GM18870 (cell line): ENCODE measurements at regions not wholly inside any gene's neighbourhood (a gene's known extent, or its start where the extent isn't known, plus 50 kb on each side); places are given as distances from the start of the nearest gene placed in this dataset.
"Not testable (repeated sequence)": the region's sequence is repeated elsewhere in the genome, so short reads cannot be mapped to it uniquely, and the experiment has no call there.

Source experiments
- ATAC-seq: cut with Tn5 transposase; IDR thresholded peaks from one replicate; pipeline ENCODE4 v1.9.1; 2021; ENCODE audit warnings: moderate library complexity; ENCODE audit not compliant: unreplicated experiment

DNA sequence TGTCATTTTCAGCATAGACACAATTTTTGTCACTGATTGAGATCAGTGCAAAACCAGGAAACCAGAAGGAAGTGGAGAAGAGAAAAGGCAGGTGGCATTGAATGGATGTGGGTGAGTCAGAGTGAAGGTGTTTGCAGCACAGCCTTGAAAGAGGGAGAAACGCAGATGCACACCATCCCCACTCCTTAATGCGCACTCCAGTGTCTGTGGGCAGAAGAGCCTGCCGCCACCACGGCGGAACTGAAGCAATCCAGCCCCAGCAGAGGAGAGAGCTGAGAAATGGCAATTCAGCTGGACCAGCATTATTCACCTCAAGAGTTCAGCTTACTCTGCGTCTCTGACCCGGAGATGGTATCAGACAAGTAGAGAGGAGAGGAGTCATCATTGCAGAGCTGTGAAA, 393.1 kb upstream of the FRG1 start:
- no peak for ATAC-seq

DNA sequence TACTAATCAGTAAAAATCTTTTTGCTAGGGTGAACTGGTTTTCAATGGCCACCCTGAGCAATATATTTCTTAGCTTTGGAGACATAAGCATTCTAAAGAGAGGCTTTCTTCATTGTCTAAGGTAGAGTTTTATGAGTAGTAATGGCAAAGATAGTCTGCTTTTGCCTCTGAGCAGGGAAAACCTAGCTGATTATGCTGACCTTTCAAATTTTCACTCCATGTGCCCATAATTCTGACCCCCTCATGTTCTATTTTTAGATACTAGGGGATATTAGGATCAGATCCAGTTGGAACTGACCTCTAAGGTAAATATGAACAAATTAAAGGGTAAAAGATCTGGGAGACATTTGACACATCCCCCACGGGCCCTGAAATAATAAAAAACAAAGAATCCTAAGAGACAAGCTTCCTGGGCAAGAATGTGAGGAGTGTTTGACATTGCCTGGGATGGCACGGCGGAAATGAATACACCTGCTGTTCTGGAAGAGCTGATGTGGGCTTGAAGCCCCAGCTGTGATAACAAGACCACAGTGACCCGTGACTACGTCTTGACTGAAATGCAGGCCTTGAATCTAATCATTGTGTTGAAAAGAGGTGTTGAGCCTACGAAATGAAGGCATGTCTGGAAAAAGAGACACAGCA, 392.1 kb upstream of the FRG1 start:
- ATAC-seq = no peak

DNA sequence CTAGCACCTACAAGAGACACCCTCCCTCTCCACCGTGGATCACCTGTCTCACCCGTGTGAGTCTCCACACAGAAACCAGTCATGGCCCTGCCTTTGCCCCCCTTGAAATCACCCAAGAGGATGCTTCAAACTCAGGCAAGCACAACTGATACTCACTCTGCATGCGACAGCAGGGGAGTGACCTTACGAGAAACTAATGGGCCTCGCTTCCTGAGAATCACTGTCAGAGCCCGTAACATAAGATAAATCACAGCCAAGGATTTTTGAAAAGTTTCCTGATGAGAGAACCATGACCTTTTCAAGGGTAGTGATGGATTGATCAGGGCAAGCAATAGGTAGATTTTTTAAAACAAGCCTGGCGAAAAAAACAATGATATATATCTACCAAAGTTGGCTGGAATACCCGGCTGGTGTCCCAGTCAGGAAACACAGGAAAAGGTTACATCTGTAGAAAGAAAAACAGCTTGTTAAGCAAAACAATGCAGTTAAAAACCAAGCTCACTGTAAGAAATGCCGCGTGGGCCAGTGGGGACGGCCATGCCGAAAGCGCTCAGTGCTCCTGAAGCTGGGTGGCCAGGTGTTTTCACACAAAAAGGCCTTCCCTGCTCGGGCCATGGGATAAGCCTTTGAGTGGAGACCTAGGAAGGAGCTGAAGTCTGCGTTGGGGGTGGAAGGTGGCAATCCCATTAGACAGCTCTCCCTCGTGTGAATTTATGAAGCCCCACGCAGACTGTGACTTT, 388.6 kb upstream of the FRG1 start:
- ATAC-seq = not testable (repeated sequence)

DNA sequence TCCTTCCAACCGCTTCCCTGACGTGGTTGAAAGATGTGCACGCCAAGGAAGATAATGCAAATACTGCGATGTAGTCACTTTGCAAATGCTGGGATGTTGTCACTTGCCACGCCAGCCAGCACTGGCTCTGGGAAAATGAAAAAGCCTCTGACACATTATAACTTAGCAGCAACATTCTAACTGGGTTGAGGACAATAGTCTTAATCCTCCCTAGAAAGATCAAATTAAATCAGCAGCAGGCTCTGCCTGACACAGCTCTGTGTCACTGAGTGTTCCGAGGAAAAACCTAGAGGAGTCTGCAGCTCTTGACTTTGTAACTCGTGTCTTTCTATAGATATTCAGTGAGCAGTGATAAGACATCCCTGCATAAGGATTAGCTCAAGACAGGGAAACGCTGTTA, 380.1 kb upstream of the FRG1 start:
- not testable (repeated sequence) for ATAC-seq

DNA sequence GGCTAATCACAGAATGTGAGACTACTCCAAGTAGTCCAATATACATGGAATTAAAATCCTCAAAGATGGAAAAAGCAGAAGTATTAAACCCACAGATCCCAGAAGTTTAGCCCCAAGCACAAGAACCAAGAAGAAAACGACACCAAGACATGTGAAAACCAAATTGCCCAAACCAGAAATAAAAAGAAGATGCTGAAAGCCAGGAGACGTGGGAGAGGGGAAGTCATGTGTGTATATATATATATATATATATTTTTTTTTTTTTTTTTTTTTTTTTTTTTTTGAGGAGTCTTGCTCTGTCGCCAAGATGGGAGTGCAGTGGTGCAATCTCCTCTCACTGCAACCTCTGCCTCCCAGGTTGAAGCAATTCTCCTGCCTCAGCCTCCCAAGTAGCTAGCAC, 376.9 kb upstream of the FRG1 start:
- ATAC-seq = not testable (repeated sequence)

DNA sequence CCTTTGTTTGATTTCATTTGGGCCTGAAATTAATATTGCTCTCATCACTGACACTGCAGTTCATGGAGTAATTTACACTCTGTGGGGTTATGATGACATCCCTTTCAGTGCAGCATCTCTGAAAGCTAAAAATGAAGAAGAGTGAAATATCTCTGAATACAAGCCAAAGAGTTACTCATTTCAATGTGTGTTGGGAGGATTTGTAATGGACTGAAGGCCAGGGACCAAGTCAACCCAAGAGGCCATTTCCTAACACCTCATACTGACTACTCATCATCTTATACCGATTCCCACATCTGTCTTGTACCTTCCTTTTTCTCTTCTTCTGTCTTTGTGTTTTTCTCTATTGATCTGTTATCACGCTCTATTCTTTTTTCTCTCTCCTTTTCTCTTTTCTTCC, 374.4 kb upstream of the FRG1 start:
- not testable (repeated sequence) for ATAC-seq

DNA sequence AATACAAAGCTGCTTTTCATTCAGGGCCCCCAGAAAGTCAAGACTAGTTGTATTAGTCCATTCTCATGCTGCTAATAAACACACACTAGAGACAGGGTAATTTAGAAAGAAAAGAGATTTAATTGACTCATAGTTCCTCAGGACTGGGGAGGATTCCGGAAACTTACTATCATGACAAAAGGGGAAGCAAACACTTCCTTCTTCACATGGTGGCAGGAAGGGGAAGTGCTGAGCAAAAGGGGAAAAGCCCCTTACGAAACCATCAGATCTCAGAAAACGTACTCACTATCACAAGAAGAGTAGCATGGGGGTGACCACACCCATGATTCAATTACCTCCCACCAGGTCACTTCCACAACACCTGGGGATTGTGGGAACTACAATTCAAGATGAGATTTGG, 373.8 kb upstream of the FRG1 start:
- not testable (repeated sequence) for ATAC-seq

DNA sequence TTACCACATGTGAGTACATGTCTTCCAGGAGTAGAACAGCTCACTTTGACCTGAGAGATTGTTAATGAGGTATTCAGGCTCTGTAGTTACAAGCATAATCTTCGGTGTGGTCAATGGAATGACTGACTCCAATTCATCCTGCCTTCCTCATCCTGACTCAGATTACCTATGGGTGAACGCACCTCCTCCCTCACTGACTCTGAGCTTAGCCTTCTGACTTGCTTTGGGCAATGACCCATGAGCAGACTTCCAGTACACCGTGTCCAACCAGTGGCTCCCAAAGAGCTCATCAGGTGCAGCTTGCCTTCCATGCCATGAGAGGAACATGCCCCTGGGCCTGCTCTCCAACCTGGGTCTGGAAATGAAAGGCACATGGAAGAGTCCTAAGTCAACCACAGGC, 361.0 kb upstream of the FRG1 start:
- ATAC-seq = not testable (repeated sequence)

DNA sequence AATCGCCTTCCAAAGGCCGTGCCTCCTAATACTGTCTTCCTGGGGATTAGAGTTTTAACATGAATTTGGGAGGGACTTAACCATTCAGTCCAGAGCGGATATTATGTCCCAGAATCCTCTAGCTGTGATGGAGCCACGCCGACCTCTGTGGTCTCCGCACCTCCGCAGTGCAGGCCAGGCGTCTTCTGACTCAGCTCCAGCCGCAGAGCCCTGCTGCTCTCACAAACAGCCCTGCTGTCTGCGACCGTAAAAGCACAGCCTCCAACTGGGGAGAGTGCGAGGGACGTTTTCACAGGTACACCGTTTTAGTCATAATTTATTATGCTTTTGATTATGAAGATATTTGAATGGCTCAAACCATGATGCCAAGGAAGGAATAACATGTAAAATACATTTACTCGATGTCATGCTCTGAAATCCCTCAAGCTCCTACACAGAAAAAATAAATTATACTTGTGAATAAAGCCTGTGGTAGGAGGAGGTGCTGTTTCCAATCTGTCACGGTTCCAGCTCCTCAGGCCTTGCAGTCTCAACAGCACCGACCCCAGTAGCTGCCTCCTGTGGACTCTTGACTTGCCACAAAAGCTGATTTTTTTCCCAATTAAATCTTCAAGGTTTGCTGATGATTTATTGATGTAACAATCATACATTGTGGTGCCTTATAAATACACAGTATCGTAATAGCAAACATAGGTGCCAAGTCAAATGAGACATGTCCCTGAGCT, 353.6 kb upstream of the FRG1 start:
- not testable (repeated sequence) for ATAC-seq

DNA sequence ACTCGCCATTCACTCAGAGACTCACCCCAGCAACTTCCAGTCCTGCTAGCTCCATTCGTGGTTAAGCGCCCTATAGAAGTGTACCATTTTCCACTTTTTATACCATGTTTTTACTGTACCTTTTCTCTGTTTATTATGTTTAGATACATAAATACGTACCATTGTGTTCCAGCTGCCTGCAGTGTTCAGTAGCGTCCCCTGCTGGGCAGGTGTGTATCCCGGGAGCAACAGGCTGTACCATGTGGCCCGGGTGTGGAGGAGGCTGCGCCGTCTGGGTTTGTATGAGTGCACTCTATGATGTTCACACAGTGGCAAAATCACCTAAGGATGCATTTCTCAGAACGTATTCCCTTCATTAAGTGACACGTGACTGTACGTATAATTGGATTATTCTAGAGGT, 351.5 kb upstream of the FRG1 start:
- not testable (repeated sequence) for ATAC-seq

DNA sequence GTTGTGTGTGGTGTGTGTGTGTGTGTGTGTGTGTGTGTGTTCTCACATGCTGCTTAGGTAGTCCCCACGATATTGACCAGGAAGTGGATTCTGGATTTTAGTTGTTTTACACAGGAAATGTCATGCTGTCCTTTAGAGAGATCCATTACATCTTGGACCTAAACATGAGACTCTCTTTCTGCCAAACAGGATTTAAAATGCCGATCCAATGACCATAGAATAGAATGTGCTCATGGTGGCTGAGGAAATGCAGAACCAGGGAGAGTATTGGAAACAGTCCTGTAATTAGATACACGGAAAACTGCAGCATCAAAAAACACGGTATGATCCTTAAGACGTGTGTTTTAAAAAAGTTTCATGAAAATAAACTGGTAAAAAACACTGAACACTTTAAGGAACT, 347.8 kb upstream of the FRG1 start:
- no peak for ATAC-seq

DNA sequence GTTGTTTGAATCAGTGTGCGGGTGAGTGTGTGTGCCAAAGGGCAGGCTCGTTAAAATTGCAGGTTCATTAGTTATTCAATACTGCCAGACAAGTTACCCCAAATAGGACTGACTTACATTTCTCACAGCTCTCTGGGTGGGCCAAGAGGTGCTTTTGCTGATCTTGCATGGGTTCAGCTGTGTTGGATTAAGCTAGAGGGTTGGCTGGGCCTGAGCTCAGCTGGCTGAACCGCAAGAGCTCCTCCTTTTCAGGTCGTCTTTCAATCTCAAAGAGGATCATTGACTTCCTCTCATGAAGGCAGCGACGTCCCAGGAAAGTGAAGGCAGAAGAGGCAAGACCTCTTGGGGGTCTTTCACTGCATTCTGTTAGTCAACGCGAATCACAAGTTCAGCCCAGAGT, 343.3 kb upstream of the FRG1 start:
- ATAC-seq = no peak

DNA sequence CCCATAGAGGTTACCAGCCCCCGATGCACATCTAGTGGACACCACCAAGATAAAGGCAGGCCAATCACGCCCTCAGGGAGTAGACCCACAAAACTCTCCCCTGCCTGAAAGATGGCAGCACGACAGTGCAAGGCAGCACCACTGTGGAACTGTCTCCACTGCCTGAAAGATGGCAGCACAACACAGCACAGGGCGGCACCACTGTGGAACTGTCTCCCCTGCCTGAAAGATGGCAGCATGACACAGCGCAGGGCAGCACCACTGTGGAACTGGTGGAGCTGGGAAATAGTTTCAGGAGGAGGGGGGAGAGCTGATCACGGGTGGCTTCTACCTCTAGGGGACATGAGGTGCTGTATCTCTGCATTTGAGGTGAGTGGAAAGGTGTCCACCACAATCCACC, 340.4 kb upstream of the FRG1 start:
- ATAC-seq = no peak

DNA sequence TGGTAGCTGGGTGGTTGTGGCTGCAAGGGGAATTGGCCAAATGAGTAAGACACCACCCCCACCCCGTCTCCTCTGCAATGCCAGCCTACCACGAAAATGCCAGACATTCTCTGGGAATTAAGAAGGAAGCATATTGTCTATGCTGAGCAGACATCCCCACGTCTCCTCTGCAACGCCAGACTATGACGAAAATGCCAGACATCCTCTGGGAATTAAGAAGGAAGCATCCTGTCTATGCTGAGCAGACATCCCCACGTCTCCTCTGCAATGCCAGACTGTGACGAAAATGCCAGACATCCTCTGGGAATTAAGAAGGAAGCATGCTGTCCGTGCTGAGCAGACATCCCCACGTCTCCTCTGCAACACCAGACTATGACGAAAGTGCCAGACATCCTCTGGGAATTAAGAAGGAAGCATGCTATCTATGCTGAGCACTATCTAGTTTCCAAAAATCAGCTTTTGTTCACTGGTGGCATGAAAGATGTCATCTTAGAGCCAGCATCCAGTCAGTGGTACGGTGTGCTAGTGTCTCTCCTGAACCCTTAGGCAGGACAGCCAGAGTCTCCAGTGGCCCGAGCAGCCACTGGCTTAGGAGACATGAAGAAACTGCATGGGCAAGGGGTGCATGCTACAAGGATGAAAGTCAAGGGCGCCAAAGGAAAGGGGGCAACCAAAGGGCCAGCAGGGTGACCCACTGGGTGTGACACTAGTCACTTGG, 339.8 kb upstream of the FRG1 start:
- no peak for ATAC-seq

DNA sequence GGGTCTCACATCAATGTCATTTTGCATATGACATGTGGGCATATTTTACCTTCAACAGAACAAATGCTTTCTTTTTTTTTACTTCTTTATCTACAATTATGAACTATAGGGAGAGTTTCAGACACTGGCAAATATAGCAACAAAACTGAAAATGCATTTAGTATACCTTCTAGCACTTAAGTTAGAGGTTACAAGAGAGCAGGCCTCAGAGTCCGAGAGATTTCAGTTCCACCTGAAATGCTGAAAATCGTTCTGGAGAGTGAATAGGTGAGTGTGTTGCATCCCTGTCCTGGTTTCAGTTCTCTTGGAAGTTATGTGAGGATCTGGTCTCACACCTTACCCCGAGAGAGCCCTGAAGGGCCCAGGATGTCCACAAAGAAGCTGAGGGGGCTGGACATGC, 337.8 kb upstream of the FRG1 start:
- not testable (repeated sequence) for ATAC-seq

DNA sequence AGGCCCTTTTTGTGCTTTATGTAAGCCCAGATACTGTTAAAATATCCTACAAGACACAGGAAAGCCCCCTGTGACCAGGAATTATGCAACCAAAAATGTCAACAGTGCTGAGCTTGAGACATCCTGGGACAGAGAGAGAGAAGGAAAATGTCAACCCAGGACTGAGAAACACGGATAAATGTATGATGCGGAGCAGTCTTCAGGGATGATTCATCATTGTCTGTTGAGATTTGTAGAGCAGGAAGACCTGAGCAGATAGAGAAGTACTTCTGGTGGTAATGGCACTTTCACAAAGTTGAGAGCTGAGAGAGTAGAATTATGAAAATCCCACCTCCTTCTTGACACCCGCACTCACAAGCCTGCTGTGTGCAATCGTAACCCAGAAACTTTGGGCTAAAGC, 330.1 kb upstream of the FRG1 start:
- ATAC-seq = not testable (repeated sequence)

DNA sequence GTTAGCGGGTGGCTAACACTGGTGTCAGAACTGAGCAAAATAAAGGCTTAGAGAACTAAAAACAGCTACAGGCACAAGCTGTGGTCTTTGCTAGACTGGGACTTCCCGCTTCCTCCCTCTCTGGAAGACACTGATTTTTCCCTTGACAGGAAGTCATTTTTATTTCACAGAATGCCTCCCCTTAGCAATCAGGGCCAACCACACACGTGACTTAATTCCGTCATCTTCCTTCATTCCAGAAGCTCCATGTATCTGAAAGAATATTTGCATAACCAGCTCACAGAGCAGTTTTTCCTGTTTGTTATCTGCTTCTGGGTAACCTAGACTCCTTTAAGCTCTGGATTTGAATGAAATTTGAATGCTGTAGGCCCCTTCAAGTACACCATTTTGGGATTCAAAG, 327.5 kb upstream of the FRG1 start:
- no peak for ATAC-seq

DNA sequence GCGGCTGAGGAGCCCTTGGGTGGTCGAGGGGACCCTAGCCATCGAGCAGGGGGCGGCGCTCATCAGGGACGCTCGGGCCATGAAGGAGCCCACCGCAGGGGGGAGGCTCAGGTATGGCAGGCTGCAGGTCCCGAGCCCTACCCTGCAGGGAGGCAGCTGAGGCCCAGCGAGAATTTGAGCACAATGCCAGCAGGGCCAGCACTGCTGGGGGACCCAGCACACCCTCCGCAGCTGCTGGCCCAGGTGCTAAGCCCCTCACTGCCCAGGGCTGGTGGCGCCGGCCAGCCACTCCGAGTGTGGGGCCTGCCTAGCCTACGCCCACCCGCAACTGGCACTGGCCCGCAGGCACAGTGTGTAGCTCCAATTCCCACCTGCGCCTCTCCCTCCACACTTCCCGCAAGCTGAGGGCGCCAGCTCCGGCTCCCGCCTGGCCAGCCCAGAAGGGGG, 325.4 kb upstream of the FRG1 start:
- no peak for ATAC-seq

DNA sequence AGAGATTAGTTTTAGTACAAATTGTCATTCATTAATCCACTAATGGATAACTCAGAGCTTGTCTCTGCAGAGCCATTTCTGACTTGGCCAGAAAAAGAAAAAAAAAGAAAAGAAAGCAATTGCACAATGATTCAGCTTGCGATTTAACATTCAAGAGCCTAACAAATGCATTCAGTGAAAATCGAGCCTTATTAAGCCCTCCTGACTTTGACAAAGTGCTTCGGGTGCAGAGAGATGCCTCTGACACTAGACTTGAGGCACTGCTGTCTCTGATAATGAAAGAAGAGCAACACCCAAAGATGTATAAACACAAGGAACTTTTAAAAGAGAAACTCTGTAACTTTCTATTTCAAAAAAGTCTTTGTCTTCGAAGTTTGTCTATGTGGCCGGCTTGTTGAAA, 322.9 kb upstream of the FRG1 start:
- not testable (repeated sequence) for ATAC-seq

DNA sequence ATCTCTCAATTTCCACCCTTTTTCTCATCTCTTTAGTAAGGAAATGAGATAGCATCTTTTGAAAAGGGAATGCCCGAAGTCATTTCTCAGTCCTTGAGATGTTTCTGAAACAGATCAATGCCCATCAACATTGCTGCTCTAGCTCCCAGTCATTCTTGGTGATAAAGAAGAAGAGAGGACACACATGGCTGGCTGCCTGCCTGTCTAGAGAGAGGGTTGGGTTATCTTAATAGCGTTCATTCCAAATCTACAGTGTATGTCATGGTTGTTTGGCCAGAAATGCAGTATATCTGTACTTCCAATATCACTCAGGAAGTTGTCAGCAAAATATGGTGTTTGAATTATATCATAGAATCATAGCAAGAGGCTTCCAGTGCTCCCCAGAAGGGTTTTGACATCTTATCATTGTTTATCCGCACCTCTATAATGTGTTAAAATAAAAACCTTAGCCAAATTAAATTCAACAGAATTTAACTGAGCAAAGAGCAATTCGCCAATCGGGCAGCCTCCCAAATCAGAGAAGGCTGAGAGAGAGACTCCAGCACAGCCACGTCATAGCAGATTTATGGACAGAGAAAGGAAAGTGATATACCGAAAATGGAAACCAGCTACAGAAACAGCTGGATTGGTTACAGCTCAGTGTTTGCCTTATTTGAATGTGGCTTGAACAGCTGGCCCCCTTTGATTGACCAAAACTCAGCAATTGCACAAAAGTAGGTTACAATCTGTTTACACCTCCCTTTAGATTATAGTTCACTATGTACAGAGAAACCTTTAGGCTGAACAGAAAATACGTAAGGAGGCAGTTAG, 321.0 kb upstream of the FRG1 start:
- not testable (repeated sequence) for ATAC-seq
